Endodermal cell (in vitro differentiated cells): ENCODE measurements at regions not wholly inside any gene's neighbourhood (a gene's known extent, or its start where the extent isn't known, plus 50 kb on each side); places are given as distances from the start of the nearest gene placed in this dataset.

Experiments used
- DNase-seq: peaks from one replicate; pipeline ENCODE4 v3.0.0-alpha.2; 2017
- H3K27ac ChIP-seq: 2 replicates; pipeline ENCODE4 v1.5.1; 2013; ENCODE audit warnings: mild to moderate bottlenecking, low read depth, low read length, moderate library complexity
- H3K27me3 ChIP-seq: 2 replicates; pipeline ENCODE4 v1.6.1; 2013; ENCODE audit warnings: mild to moderate bottlenecking, low read length, moderate library complexity; ENCODE audit not compliant: insufficient read depth, control insufficient read depth, poor library complexity, severe bottlenecking
- H3K36me3 ChIP-seq: 2 replicates; pipeline ENCODE4 v1.7.0; 2013; ENCODE audit warnings: mild to moderate bottlenecking, low read length, moderate library complexity; ENCODE audit not compliant: control insufficient read depth, insufficient read depth
- H3K4me1 ChIP-seq: one replicate; pipeline ENCODE4 v1.7.0; 2013; ENCODE audit warnings: low read length; ENCODE audit not compliant: control insufficient read depth, insufficient read depth
- H3K4me3 ChIP-seq: 2 replicates; pipeline ENCODE4 v1.5.1; 2013; ENCODE audit warnings: mild to moderate bottlenecking, low read length, moderate library complexity
- H3K9ac ChIP-seq: 2 replicates; pipeline ENCODE4 v1.6.1; 2013; ENCODE audit warnings: mild to moderate bottlenecking, low read length, moderate library complexity; ENCODE audit not compliant: poor library complexity, severe bottlenecking; ENCODE audit errors: extremely low read depth
- H3K9me3 ChIP-seq: 2 replicates; pipeline ENCODE4 v1.6.1; 2013; ENCODE audit warnings: mild to moderate bottlenecking, low read length, moderate library complexity; ENCODE audit not compliant: control insufficient read depth
- H3K27ac Mint-ChIP-seq: 2 replicates; pipeline ENCODE4 v1.8.0; 2020; ENCODE audit warnings: mixed read lengths
- H3K27me3 Mint-ChIP-seq: 2 replicates; pipeline ENCODE4 v1.8.0; 2021; ENCODE audit warnings: mild to moderate bottlenecking, mixed read lengths; ENCODE audit not compliant: insufficient read depth
- H3K36me3 Mint-ChIP-seq: 2 replicates; pipeline ENCODE4 v1.8.0; 2020; ENCODE audit warnings: low read depth, mixed read lengths
- H3K4me1 Mint-ChIP-seq: 2 replicates; pipeline ENCODE4 v1.8.0; 2020; ENCODE audit warnings: mixed read lengths
- H3K4me3 Mint-ChIP-seq: 2 replicates; pipeline ENCODE4 v1.8.0; 2020; ENCODE audit warnings: mild to moderate bottlenecking, moderate library complexity, mixed read lengths
- H3K9me3 Mint-ChIP-seq: 2 replicates; pipeline ENCODE4 v1.8.0; 2020; ENCODE audit warnings: mild to moderate bottlenecking, mixed read lengths
- CTCF ChIP-seq: fragments of 200-600 bp; sonication (generic); conservative IDR thresholded peaks from 2 replicates; pipeline ENCODE4 v1.5.0; 2021; ENCODE audit warnings: antibody characterized with exemption, mild to moderate bottlenecking
- WGBS, 2 experiments: methylation state at CpG; one replicate each; pipeline versions ENCODE4 v1.1.5 to v1.1.7; 2013; ENCODE audit warnings: missing lambda C conversion rate in 2 of 2, mixed read lengths in 1 of 2; ENCODE audit not compliant: insufficient coverage in 1 of 2, insufficient read length in 1 of 2; 5-methylcytosine and 5-hydroxymethylcytosine counted together

- Histone ChIP-seq H3K27ac (no peak overlapping the region), H3K9ac (no peak overlapping the region), H3K4me1 (no peaks in the 10 kb centered on the region), H3K27me3 (no peaks in the 10 kb centered on the region), H3K36me3 (no peaks in the 10 kb centered on the region), H3K9me3 (no peaks in the 10 kb centered on the region), H3K4me3 (no peak overlapping the region)
- no peak for DNase-seq
- no peaks in the 10 kb centered on the region for H3K36me3 Mint-ChIP-seq
- H3K27ac Mint-ChIP-seq: no peak overlapping the region
- no peaks in the 10 kb centered on the region for H3K4me1 Mint-ChIP-seq
- H3K4me3 Mint-ChIP-seq: no peak overlapping the region
- H3K27me3 Mint-ChIP-seq: no peaks in the 10 kb centered on the region
- WGBS, 2 experiments: 73 to 88% methylated on average over 3 to 10 of the region's 10 CpGs
- no peak for TF ChIP-seq CTCF
- peaks cover 4% of the 10 kb centered on the region for H3K9me3 Mint-ChIP-seq
Measured at GRCh38 chr5:82760856-82761255, 316.3 kb downstream of the TMEM167A start.

- Histone ChIP-seq H3K4me1 (no peaks in the 10 kb centered on the region), H3K9me3 (no peaks in the 10 kb centered on the region), H3K9ac (no peak overlapping the region), H3K27me3 (no peaks in the 10 kb centered on the region), H3K27ac (no peak overlapping the region), H3K36me3 (no peaks in the 10 kb centered on the region), H3K4me3 (no peak overlapping the region)
- DNase-seq: no peak
- peaks cover 4% of the 10 kb centered on the region for H3K9me3 Mint-ChIP-seq
- 88% methylated on average over 3 of the region's 3 CpGs; no CpG with 5 or more reads in 1 of the 2 experiments for WGBS, 2 experiments
- no peaks in the 10 kb centered on the region for H3K36me3 Mint-ChIP-seq
- H3K4me1 Mint-ChIP-seq: no peaks in the 10 kb centered on the region
- H3K27me3 Mint-ChIP-seq: no peaks in the 10 kb centered on the region
- no peak overlapping the region for H3K4me3 Mint-ChIP-seq
- TF ChIP-seq CTCF: no peak
- no peak overlapping the region for H3K27ac Mint-ChIP-seq
Measured at GRCh38 chr5:82758881-82759280, 318.3 kb downstream of the TMEM167A start.

- no peaks in the 10 kb centered on the region for H3K27me3 Mint-ChIP-seq
- Histone ChIP-seq H3K4me3 (no peak overlapping the region), H3K9ac (no peak overlapping the region), H3K36me3 (no peaks in the 10 kb centered on the region), H3K4me1 (no peaks in the 10 kb centered on the region), H3K9me3 (no peaks in the 10 kb centered on the region), H3K27ac (no peak overlapping the region), H3K27me3 (no peaks in the 10 kb centered on the region)
- 100% methylated on average over 3 of the region's 3 CpGs; no CpG with 5 or more reads in 1 of the 2 experiments for WGBS, 2 experiments
- no peak overlapping the region for H3K27ac Mint-ChIP-seq
- DNase-seq: no peak
- no peak for TF ChIP-seq CTCF
- H3K36me3 Mint-ChIP-seq: no peaks in the 10 kb centered on the region
- no peaks in the 10 kb centered on the region for H3K4me1 Mint-ChIP-seq
- no peak overlapping the region for H3K4me3 Mint-ChIP-seq
- H3K9me3 Mint-ChIP-seq: peaks cover 11% of the 10 kb centered on the region
Measured at GRCh38 chr5:82754759-82755158, 322.4 kb downstream of the TMEM167A start.
